Lower leg skin (tissue), 4 donors: ENCODE measurements at regions not wholly inside any gene's neighbourhood (a gene's known extent, or its start where the extent isn't known, plus 50 kb on each side); places are given as distances from the start of the nearest gene placed in this dataset.

ENCODE experiments used
- DNase-seq, 2 donors: peaks; one replicate each; pipeline ENCODE4 v3.0.0-alpha.2; 2019; ENCODE audit warnings: low spot score in 2 of 2
- H3K4me3 ChIP-seq: fragments of 200-600 bp; sonication (generic); 2 replicates; pipeline ENCODE4 v1.5.1; 2017; ENCODE audit warnings: mild to moderate bottlenecking, low read depth; ENCODE audit not compliant: poor library complexity, severe bottlenecking
- POLR2A ChIP-seq, 2 donors: fragments of 450-650 bp; IDR thresholded peaks; one replicate each; pipeline ENCODE4 v1.6.1; 2016 to 2017; ENCODE audit warnings: antibody characterized with exemption in 2 of 2, mild to moderate bottlenecking in 1 of 2, moderate library complexity in 1 of 2
- WGBS, 2 donors: methylation state at CpG; one replicate each; pipeline ENCODE4 v1.1.5; 2018; 5-methylcytosine and 5-hydroxymethylcytosine counted together
- intact Hi-C: fragments of 100-400 bp; cut with DNase I; formaldehyde crosslinking; loops from one replicate; pipeline ENCODE4 v1.15.0; 2023; ENCODE audit warnings: low total_unique reads
- TF ChIP-seq, protein P1 (sequence below), 3 donors: fragments of 450-650 bp; IDR thresholded peaks; one replicate each; pipeline ENCODE4 v1.5.1; 2016; ENCODE audit warnings: antibody characterized with exemption in 3 of 3, mild to moderate bottlenecking in 3 of 3, moderate library complexity in 2 of 3

DNA sequence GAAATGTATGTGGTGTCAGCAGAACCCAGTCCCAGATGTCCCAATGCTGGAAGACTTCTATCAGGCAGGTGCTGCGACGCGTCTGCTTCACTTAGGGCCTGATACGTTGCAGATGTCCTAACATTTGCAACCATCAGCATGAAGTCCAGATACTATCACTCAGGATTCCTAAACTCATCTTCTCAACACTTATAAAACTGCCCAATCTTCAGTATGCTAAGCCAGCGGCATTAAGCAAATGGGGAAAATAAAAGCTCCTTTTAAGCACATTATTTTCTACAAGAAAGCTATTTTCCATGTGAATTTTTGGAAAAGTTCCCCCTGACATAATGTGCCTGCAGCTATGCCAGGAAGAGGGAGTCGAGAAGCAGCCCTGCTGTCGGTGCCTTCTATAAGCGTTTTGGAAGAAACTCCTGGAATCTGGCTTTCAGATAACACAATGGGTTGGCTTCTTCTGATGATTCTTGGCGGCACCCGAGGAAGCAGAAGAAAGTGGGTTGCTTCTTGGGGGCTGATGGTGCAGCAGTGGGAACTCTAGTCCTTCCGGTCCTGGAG, 60.7 kb upstream of the ITGA6 start:
- WGBS, 2 donors: 58 to 63% methylated on average over 10 to 11 of the region's 11 CpGs

DNA sequence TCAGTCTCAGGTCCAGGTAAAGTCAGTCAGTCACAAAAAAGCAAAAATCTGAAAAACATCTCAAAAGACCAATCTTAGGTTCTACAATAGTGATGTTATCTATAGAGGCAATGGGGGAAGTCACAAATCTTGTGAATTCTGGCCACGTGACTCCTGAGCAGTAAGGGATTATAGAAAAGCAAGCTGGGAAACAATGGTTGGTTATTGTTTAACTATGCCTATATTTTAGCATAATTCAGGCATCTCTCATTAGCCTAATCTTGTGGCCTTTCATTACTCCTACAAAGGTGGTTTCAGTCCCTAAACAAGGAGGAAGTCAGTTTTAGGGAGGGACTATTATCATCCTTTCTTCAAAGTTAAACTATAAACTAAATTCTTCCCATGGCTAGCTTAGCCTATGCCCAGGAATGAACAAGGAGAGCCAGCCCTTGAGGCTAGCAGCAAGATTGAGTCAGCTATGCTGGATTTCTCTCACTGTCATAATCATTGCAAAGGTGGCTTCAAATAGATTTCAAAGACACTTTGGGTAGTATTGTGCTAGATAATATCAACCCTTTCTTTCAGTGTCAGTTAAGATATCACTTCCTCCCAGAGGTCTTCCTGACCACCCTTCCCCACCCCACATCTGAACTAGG, 56.4 kb upstream of the ITGA6 start:
- TF ChIP-seq POLR2A (IDR thresholded peaks at IDR 0.05): no peak
- 93 to 96% methylated on average over 1 of the region's 1 CpG for WGBS, 2 donors
- H3K4me3 ChIP-seq: no peak overlapping the region
- intact Hi-C loops: no loop called here
- no peak for DNase-seq

More for the DNA sequence above, 60.7 kb upstream of the ITGA6 start:
- DNase-seq: no peak
- no peak for TF ChIP-seq POLR2A (IDR thresholded peaks at IDR 0.05)
- H3K4me3 ChIP-seq: no peak overlapping the region
- intact Hi-C loops: no loop called here

DNA sequence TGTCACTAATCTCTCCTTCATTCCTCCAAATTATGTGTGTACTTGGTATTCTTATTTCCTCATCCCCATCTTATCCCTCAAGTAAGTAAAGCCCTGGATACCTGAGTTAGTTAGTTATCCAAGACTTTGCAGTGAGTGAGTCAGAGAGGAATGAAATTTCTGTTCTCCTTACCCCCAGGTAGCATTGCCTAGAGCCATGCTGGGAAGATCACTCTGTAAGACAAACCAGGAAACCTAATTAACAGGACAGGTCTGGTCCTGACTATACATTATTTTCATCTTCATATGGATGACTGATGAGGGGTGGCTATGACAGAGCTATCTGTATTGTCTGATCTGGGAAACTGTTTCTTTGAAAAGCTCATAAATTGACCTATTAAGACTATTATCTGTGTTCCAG, 55.0 kb upstream of the ITGA6 start:
- intact Hi-C loops: no loop called here

DNA sequence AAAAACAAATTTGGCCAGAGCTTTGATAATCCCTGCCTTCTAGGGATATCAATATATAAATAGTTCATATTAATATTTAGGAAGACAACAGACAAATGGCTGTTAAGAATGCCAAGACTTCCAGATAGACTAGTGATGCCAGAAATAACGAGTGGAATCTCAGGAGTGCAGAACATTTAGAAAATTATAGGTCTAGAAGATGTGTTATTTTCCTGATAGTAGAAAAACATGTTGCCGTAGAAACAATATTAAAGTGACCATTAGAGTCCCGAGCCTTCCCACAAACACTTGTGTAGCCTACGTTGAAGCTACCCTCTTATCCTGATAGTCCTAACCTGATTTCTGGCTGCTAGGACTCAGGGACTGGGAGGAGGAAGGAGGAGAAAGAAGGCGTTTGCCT, 54.3 kb upstream of the ITGA6 start:
- whole genome bisulfite sequencing, 2 donors: 48 to 65% methylated on average over 5 of the region's 5 CpGs
- no peak overlapping the region for H3K4me3 ChIP-seq
- TF ChIP-seq, protein P1, sequence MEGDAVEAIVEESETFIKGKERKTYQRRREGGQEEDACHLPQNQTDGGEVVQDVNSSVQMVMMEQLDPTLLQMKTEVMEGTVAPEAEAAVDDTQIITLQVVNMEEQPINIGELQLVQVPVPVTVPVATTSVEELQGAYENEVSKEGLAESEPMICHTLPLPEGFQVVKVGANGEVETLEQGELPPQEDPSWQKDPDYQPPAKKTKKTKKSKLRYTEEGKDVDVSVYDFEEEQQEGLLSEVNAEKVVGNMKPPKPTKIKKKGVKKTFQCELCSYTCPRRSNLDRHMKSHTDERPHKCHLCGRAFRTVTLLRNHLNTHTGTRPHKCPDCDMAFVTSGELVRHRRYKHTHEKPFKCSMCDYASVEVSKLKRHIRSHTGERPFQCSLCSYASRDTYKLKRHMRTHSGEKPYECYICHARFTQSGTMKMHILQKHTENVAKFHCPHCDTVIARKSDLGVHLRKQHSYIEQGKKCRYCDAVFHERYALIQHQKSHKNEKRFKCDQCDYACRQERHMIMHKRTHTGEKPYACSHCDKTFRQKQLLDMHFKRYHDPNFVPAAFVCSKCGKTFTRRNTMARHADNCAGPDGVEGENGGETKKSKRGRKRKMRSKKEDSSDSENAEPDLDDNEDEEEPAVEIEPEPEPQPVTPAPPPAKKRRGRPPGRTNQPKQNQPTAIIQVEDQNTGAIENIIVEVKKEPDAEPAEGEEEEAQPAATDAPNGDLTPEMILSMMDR (IDR thresholded peaks at IDR 0.05): no peak
- no peak for TF ChIP-seq POLR2A (IDR thresholded peaks at IDR 0.05)
- intact Hi-C loops: no loop called here
- no peak for DNase-seq

More for the DNA sequence above, 55.0 kb upstream of the ITGA6 start:
- H3K4me3 ChIP-seq: no peak overlapping the region
- TF ChIP-seq POLR2A (IDR thresholded peaks at IDR 0.05): no peak
- TF ChIP-seq, protein P1 (IDR thresholded peaks at IDR 0.05): no peak
- no peak for DNase-seq

DNA sequence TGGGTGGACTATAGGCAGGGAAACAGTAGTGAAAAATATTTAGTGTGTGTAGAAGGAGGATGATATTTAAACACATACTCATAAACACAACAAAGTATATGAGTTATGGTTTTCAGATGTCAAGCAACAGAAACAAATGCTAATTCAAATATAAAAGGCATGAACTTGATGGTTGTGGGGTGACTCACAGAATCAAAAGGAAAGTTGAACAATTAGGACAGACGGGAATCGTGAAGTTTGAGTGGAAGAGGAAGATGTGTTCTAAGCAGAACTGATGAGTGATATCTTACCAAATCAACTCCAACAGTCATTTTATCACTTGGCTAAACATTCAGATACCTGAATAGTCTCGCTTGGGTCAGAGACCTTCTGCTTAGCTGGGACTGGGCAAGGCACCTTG, 53.6 kb upstream of the ITGA6 start:
- H3K4me3 ChIP-seq: no peak overlapping the region
- no peak for DNase-seq
- intact Hi-C loops: no loop called here
- TF ChIP-seq POLR2A (IDR thresholded peaks at IDR 0.05): no peak
- TF ChIP-seq, protein P1 (IDR thresholded peaks at IDR 0.05): no peak
- WGBS, 2 donors: 41 to 44% methylated on average over 3 of the region's 3 CpGs

DNA sequence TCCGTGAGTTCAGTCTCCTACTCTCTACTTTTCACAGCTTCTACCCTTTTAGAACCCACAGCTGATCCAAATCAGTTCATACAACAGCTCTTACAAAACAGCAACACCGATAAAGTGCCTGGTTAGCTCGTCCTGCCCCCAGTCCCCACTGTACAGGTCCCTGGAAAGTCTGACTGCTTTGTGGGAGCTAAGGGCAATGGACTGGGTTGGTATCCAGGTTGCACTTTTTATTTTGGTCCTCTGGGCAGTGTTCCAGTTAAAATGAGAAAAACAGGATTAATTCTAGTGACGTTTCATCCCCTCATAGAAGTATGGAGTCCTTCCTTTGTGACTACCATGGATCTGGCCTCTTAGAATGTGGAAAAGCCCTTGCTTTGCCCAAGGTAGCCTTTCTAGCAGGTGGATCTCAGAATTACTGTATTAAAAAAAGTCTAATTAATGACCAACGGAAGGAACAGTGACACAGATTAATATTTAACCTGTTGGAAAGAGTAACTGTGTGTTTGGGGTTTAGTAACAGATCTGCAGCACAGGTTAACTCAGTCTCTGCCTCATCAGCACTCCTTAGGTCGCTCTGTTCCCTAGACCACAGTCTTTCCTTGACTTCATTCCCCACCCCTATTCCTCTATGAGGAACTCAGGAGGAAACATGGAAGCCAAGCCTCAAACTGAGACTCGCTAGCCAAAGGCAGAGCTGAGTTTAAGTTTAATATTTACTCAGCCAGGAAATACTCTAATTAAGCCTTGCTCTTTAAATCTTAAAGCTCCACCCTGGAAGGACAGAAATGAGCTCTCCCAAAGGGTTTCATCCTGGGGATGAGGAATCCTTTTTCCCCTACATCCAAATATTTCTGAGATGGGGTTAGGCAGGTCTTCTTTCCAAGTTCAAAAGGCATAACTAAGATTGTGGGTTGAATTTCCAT, 52.8 kb upstream of the ITGA6 start:
- 73 to 82% methylated on average over 7 of the region's 7 CpGs for WGBS, 2 donors

More for the DNA sequence above, 52.8 kb upstream of the ITGA6 start:
- no peak for DNase-seq
- intact Hi-C loops: no loop called here
- no peak for TF ChIP-seq POLR2A (IDR thresholded peaks at IDR 0.05)
- TF ChIP-seq, protein P1 (IDR thresholded peaks at IDR 0.05): no peak
- no peak overlapping the region for H3K4me3 ChIP-seq
